HUES48 (cell line): ENCODE measurements at regions not wholly inside any gene's neighbourhood (a gene's known extent, or its start where the extent isn't known, plus 50 kb on each side); places are given as distances from the start of the nearest gene placed in this dataset.
"Not testable (repeated sequence)": the region's sequence is repeated elsewhere in the genome, so short reads cannot be mapped to it uniquely, and the experiment has no call there.

ENCODE experiments used
- H3K27ac ChIP-seq: one replicate; pipeline ENCODE4 v1.7.0; 2013; ENCODE audit warnings: low read depth, low read length, inconsistent platforms
- H3K27me3 ChIP-seq: 2 replicates; pipeline ENCODE4 v1.6.1; 2013; ENCODE audit warnings: mild to moderate bottlenecking, low read length; ENCODE audit not compliant: control insufficient read depth, insufficient read depth
- H3K36me3 ChIP-seq: 2 replicates; pipeline ENCODE4 v1.6.1; 2013; ENCODE audit warnings: low read length; ENCODE audit not compliant: control insufficient read depth, insufficient read depth
- H3K4me1 ChIP-seq: 2 replicates; pipeline ENCODE4 v1.6.1; 2013; ENCODE audit warnings: mild to moderate bottlenecking, low read length; ENCODE audit not compliant: control insufficient read depth, insufficient read depth
- H3K4me3 ChIP-seq: 2 replicates; pipeline ENCODE4 v1.5.1; 2013; ENCODE audit warnings: mild to moderate bottlenecking, low read depth, low read length
- H3K9ac ChIP-seq: 2 replicates; pipeline ENCODE4 v1.6.1; 2013; ENCODE audit warnings: mild to moderate bottlenecking, low read depth, low read length, moderate library complexity
- H3K9me3 ChIP-seq: 2 replicates; pipeline ENCODE4 v1.6.1; 2013; ENCODE audit warnings: low read length; ENCODE audit not compliant: control insufficient read depth, insufficient read depth

GRCh38 chr14:76282581-76282980 lies 93.4 kb upstream of the ESRRB start:
- Histone ChIP-seq H3K36me3 (no peaks in the 10 kb centered on the region), H3K9ac (no peak overlapping the region), H3K27ac (no peak overlapping the region), H3K4me1 (no peaks in the 10 kb centered on the region), H3K9me3 (no peaks in the 10 kb centered on the region), H3K27me3 (no peaks in the 10 kb centered on the region), H3K4me3 (no peak overlapping the region)

DNA sequence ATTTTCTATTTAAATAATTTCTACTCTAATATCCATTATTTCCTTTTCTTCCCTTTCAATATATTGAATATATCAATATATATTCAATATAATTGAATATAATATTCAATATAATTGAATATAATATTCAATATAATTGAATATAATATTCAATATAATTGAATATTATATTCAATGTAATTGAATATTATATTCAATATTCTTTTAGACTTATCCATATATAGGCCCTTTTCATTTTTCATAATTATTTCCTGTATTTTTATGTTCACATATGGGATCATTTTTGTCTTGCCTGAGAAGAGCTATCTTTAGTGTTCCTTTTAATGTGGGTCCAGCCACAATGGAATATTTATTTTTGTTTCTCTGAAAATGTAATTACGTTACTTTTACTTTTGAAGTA lies 88.9 kb upstream of the ESRRB start:
- H3K27ac ChIP-seq, result no peak overlapping the region
- no peaks in the 10 kb centered on the region for H3K27me3 ChIP-seq
- H3K4me3 ChIP-seq, result no peak overlapping the region
- no peaks in the 10 kb centered on the region for H3K4me1 ChIP-seq
- H3K36me3 ChIP-seq, result no peaks in the 10 kb centered on the region
- no peaks in the 10 kb centered on the region for H3K9me3 ChIP-seq
- H3K9ac ChIP-seq, result no peak overlapping the region

GRCh38 chr14:76289276-76289675 lies 86.7 kb upstream of the ESRRB start:
- Histone ChIP-seq H3K36me3 (no peaks in the 10 kb centered on the region), H3K9ac (no peak overlapping the region), H3K27me3 (no peaks in the 10 kb centered on the region), H3K4me1 (no peaks in the 10 kb centered on the region), H3K4me3 (no peak overlapping the region), H3K27ac (no peak overlapping the region), H3K9me3 (no peaks in the 10 kb centered on the region)

- no peak overlapping the region for H3K4me3 ChIP-seq
- H3K27me3 ChIP-seq, result no peaks in the 10 kb centered on the region
- H3K9me3 ChIP-seq, result no peaks in the 10 kb centered on the region
- no peak overlapping the region for H3K27ac ChIP-seq
- no peak overlapping the region for H3K9ac ChIP-seq
- no peaks in the 10 kb centered on the region for H3K4me1 ChIP-seq
- no peaks in the 10 kb centered on the region for H3K36me3 ChIP-seq
Observed at GRCh38 chr14:76292561-76292960, 83.4 kb upstream of the ESRRB start.

DNA sequence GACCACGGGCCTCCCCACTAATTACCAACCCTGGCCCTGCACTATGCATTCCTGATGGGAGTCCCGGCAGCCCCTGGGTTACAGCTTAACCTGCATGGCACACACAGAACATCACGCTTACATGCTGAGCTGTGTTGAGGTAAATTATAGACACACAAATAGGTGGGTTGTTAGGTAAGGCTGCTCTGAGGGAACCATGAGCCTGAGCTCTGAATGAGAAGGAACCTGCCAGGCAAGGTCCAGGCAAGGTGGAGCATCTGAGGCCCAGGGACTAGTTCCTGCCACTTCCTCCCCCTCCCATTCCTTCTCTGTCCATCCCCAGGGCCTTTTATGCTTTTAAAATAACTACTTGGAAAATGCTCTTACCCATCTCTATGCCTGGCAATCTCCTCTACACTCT lies 82.7 kb upstream of the ESRRB start:
- Histone ChIP-seq H3K4me3 (no peak overlapping the region), H3K36me3 (no peaks in the 10 kb centered on the region), H3K27me3 (no peaks in the 10 kb centered on the region), H3K4me1 (no peaks in the 10 kb centered on the region), H3K9me3 (no peaks in the 10 kb centered on the region), H3K9ac (no peak overlapping the region), H3K27ac (no peak overlapping the region)

- no peak overlapping the region for H3K4me3 ChIP-seq
- H3K9ac ChIP-seq, result no peak overlapping the region
- no peak overlapping the region for H3K27ac ChIP-seq
- no peaks in the 10 kb centered on the region for H3K27me3 ChIP-seq
- no peaks in the 10 kb centered on the region for H3K4me1 ChIP-seq
- no peaks in the 10 kb centered on the region for H3K9me3 ChIP-seq
- H3K36me3 ChIP-seq, result no peaks in the 10 kb centered on the region
Observed at GRCh38 chr14:76293923-76294322, 82.0 kb upstream of the ESRRB start.

- no peaks in the 10 kb centered on the region for H3K36me3 ChIP-seq
- no peaks in the 10 kb centered on the region for H3K27me3 ChIP-seq
- no peaks in the 10 kb centered on the region for H3K9me3 ChIP-seq
- H3K27ac ChIP-seq, result no peak overlapping the region
- H3K9ac ChIP-seq, result no peak overlapping the region
- H3K4me3 ChIP-seq, result no peak overlapping the region
- H3K4me1 ChIP-seq, result no peaks in the 10 kb centered on the region
Observed at GRCh38 chr14:76294876-76295275, 81.1 kb upstream of the ESRRB start.

DNA sequence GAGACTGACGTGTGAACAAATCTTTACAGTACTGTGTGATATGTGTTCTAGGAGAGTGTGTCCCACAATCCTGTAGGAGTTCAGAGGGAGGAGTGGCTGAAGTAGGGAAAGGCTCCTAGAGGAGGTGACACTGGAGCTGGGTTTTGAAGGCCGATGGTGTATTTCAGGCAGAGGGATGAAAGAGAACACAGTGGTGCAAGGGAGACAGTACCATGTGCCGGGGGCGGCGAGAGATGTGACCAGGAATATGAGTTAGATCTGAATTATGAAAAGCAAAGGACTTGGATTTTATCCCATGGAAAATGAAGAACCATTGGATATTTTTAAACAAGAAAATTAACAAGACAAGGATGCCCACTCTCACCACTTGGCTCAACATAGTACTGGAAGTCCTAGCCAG lies 77.0 kb upstream of the ESRRB start:
- Histone ChIP-seq H3K4me1 (no peaks in the 10 kb centered on the region), H3K9ac (no peak overlapping the region), H3K36me3 (no peaks in the 10 kb centered on the region), H3K4me3 (no peak overlapping the region), H3K27ac (no peak overlapping the region), H3K9me3 (no peaks in the 10 kb centered on the region), H3K27me3 (no peaks in the 10 kb centered on the region)

- not testable (repeated sequence) for H3K36me3 ChIP-seq, H3K4me3 ChIP-seq, H3K4me1 ChIP-seq, H3K27me3 ChIP-seq, H3K9ac ChIP-seq, H3K27ac ChIP-seq, H3K9me3 ChIP-seq
Observed at GRCh38 chr14:76303188-76303587, 72.7 kb upstream of the ESRRB start.

GRCh38 chr14:76304536-76305267 lies 71.2 kb upstream of the ESRRB start:
- no peaks in the 10 kb centered on the region for H3K36me3 ChIP-seq
- peaks cover 2% of the 10 kb centered on the region for H3K4me1 ChIP-seq
- H3K9ac ChIP-seq, result no peak overlapping the region
- peaks cover 16% of the 10 kb centered on the region for H3K27me3 ChIP-seq
- H3K9me3 ChIP-seq, result no peaks in the 10 kb centered on the region
- H3K4me3 ChIP-seq, result no peak overlapping the region
- no peak overlapping the region for H3K27ac ChIP-seq

- Histone ChIP-seq H3K4me1 (peaks cover 9% of the 10 kb centered on the region), H3K9me3 (no peaks in the 10 kb centered on the region), H3K9ac (no peak overlapping the region), H3K27ac (no peak overlapping the region), H3K36me3 (no peaks in the 10 kb centered on the region), H3K4me3 (no peak overlapping the region), H3K27me3 (peaks cover 22% of the 10 kb centered on the region)
Observed at GRCh38 chr14:76305268-76305826, 70.6 kb upstream of the ESRRB start.
